ENCODE measurements at regions not wholly inside any gene's neighbourhood (a gene's known extent, or its start where the extent isn't known, plus 50 kb on each side); places are given as distances from the start of the nearest gene placed in this dataset.

GRCh38 chr4:65023081-65023480 is 613.8 kb upstream of the TECRL start:
- TF ChIP-seq MXI1 (IDR thresholded peaks at IDR 0.05; ENCODE audit: borderline replicate concordance, low read depth, low read length), result no peak
- TF ChIP-seq, protein P1, sequence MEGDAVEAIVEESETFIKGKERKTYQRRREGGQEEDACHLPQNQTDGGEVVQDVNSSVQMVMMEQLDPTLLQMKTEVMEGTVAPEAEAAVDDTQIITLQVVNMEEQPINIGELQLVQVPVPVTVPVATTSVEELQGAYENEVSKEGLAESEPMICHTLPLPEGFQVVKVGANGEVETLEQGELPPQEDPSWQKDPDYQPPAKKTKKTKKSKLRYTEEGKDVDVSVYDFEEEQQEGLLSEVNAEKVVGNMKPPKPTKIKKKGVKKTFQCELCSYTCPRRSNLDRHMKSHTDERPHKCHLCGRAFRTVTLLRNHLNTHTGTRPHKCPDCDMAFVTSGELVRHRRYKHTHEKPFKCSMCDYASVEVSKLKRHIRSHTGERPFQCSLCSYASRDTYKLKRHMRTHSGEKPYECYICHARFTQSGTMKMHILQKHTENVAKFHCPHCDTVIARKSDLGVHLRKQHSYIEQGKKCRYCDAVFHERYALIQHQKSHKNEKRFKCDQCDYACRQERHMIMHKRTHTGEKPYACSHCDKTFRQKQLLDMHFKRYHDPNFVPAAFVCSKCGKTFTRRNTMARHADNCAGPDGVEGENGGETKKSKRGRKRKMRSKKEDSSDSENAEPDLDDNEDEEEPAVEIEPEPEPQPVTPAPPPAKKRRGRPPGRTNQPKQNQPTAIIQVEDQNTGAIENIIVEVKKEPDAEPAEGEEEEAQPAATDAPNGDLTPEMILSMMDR (conservative IDR thresholded peaks at IDR 0.05; ENCODE audit: low read depth, low read length), result no peak
- TF ChIP-seq, protein P2, sequence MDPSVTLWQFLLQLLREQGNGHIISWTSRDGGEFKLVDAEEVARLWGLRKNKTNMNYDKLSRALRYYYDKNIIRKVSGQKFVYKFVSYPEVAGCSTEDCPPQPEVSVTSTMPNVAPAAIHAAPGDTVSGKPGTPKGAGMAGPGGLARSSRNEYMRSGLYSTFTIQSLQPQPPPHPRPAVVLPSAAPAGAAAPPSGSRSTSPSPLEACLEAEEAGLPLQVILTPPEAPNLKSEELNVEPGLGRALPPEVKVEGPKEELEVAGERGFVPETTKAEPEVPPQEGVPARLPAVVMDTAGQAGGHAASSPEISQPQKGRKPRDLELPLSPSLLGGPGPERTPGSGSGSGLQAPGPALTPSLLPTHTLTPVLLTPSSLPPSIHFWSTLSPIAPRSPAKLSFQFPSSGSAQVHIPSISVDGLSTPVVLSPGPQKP (IDR thresholded peaks at IDR 0.05; ENCODE audit: borderline replicate concordance, low read depth, low read length), result no peak
- no peak for TF ChIP-seq POLR2A (IDR thresholded peaks at IDR 0.05; ENCODE audit: low read depth, low read length)
- TF ChIP-seq RCOR1 (IDR thresholded peaks at IDR 0.05; ENCODE audit: insufficient replicate concordance, low read length), result no peak
- no peak for TF ChIP-seq FOS (IDR thresholded peaks at IDR 0.05; ENCODE audit: low read depth, low read length)
- TF ChIP-seq SMC3 (IDR thresholded peaks at IDR 0.05; ENCODE audit: low read depth, low read length), result no peak
- no peak for TF ChIP-seq CHD1 (IDR thresholded peaks at IDR 0.05; ENCODE audit: low read depth, low read length)
- no peak for TF ChIP-seq MAZ (IDR thresholded peaks at IDR 0.05; ENCODE audit: borderline replicate concordance, low read depth, low read length)
- TF ChIP-seq CEBPB (IDR thresholded peaks at IDR 0.05; ENCODE audit: low read depth, low read length), result no peak
- TF ChIP-seq RFX5 (IDR thresholded peaks at IDR 0.05; ENCODE audit: low read depth, low read length), result no peak
- no peak for TF ChIP-seq USF2 (IDR thresholded peaks at IDR 0.05; ENCODE audit: low read depth, low read length)

Measured in IMR-90 (cell line).